NCI-H1930 (cell line): ENCODE measurements at regions not wholly inside any gene's neighbourhood (a gene's known extent, or its start where the extent isn't known, plus 50 kb on each side); places are given as distances from the start of the nearest gene placed in this dataset.

Source experiments
- DNase-seq, 2 experiments: peaks; one replicate each; lab custom pipeline; 2025; lab: John Stamatoyannopoulos, UW

DNA sequence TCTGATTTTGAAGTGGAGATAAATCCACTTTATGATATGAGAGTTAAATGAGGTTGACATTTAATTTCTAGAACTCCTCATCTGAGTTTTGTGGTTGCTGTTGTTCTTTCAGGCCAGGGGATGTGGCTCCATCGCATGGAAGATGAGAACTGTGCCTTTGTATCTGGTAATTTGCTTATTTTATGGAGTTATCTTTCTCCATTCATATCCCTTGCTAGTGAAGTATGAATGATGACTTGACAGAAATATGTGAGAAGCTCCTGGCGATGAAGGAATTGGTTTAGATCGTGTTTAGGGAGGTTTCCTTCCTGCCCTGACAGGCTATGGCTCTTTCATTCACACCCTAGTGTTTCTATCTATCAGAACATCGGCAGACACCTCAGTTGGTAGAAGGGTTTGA is 393.7 kb downstream of the ETS1 start:
- no peak for DNase-seq

DNA sequence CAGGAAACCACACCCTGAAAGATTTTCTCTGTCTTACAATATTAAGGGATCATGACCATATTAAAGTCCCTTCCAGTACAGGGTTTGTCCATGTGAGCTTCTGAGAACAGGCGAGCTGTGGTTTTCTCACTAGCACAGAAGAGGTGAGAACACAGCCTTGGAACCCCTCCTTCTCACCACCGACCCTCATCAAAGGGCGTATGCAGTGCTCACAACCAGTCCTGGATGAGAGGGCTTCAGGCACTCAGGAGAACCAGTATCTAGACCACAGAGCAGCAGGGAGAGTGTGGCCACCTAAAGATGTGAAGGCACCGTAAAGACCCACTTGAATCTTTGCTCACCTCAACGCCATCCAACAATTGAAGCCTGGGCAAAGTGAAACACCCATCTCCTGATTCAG is 397.0 kb downstream of the ETS1 start:
- DNase-seq, result no peak

DNA sequence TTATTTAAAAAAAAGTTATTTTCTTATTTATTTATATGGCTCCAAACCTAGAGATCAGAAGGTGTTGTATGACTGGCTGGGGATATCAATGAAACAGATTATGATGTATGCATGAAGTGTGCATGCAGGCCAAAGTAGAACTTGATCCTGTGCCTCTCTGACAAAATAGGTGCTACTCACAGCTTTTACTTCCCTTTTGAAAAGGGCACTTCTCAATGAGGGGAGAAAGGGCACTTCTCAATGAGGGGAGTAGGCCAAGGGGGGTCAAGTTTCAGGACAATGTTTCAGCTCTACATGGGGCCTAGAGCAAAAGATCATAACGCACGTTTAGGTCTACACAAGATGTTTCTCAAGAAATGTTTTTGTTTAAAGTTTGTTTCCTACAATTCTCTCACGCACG is 397.5 kb downstream of the ETS1 start:
- no peak for DNase-seq

DNA sequence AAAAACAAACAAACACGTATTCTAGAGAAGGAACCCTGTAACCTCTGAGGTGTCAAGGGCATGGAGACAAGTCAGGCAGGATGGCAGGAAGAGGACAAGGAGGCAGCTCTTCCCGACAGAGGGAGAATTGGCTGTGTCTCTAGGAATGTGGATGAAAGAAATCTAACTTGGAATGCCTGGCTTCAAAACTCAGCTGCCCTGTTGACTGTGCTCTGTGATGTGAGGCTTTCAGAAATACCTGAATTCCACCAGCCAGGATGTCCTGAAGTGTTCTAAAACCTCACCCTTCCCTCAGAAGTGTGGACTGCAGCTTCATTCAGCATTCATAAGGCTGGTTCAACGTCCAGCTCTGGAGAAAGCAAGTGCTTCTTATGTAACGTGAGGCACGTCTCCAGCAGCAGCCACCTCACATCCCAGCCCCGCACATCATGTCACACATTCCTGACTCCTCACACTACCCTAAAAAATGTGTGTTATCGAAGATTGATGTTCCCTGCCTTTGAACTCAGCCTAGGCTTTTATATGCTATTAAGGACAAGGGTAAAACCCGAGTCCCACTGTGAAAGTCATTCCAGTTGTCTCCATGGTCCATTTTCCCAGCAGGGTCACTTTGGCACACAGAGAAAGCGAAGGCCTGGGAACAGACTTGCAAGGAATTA is 398.9 kb downstream of the ETS1 start:
- no peak for DNase-seq

DNA sequence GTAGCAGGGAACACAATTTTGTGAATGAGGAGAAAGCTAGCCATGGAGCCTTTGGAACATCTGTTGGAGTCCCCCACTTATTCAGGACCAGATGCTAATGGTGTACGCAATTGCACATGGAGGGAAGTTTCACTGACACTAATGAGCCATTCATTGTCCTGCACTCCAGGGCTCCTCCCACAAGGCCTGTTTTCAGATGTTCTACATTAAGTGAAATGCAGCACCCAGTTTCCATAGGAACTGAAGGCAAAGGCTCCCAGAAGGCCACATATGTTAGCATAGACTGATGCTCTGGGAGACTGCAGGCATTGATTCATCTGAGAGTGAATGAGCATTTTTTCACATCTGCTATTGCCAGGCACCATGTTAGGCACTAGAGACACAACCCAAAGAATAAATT is 399.5 kb downstream of the ETS1 start:
- DNase-seq, result no peak

DNA sequence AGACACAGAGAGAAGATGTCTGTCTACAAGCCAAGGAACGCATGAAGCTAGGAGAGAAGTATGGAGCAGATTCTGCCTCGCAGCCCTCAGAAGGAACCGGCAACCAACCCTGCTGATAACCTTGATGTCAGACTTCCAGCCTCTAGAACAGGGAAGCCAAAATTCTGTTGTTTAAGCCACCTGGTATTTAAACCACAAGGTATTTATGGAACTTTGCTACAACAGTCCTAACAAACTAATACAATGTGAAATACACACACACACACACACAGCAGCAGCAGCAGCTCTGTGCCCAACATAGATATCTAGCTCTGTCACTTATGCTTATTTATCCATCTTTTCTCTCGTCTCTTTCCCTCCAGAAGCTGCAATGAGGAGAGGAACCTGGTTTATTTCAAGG is 400.0 kb downstream of the ETS1 start:
- no peak for DNase-seq

DNA sequence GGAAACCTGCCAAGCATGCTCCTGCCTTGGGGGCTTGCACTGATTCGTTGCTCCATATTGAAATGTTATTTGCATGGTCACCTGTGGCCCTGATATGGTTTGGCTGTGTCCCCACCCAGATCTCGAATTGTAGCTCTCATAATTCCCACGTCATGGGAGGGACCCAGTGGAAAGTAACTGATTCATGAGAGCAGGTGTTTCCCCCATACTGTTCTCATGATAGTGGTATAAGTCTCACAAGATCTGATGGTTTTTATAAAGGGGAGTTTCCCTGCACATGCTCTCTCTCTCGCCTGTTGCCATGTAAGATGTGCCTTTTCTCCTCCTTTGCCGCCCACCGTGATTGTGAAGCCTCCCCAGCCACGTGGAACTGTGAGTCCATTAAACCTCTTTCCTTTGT is 402.4 kb downstream of the ETS1 start:
- no peak for DNase-seq

DNA sequence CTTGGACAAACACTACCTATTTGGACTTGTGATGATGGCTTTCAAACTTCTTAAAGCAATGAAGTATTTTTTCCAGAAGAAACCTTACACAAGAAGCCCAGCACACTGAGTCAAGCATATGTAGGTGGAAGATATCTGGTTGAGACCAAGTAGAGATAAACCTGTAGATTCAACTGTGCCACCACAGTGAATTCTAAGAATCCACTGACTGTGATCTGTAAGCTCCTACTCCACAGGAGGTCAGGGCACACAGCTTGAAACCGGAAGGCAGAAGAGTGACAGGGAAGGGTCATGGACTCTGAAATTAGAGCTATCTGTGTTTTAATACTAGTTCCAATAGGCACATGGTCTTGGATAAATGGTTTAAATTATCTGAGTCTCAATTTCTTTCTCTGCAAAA is 404.5 kb downstream of the ETS1 start:
- no peak for DNase-seq

DNA sequence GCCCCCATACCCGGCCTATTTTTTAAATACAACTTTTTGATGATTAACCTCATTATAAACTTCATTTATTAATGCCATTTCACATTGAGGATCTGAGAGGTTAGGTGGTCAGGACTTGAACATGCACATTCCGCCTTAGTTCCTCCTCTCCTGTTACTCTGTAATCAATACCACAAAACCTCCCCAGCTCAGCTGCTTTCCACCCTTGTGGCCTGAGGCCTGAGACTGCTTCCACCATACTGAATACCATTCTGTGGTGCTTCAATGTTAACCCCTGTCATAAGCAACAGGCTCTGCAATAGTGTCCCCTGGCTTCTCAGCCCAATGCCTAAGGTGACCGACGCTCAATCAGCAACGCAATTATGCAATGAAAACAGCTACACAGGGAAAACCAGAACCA is 405.4 kb downstream of the ETS1 start:
- no peak for DNase-seq

DNA sequence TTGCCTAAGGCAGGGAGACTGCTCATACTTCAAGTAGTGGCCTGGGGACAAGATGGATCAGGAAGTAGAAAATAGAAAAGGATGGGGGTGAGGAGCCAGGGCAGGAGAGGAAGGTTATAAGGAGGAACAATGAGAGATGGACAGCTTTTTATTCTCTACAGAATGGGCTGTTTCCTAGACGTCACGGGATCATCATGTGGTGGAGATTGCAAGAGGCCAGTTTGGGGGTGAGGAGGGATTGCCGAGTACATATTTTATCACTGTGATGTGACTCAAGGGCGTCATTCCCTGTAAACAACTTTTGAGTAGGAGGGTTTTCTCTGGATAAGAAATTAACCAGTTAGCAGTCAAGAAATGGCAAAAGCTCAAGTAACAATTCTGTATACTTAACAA is 406.3 kb downstream of the ETS1 start:
- DNase-seq, result no peak

DNA sequence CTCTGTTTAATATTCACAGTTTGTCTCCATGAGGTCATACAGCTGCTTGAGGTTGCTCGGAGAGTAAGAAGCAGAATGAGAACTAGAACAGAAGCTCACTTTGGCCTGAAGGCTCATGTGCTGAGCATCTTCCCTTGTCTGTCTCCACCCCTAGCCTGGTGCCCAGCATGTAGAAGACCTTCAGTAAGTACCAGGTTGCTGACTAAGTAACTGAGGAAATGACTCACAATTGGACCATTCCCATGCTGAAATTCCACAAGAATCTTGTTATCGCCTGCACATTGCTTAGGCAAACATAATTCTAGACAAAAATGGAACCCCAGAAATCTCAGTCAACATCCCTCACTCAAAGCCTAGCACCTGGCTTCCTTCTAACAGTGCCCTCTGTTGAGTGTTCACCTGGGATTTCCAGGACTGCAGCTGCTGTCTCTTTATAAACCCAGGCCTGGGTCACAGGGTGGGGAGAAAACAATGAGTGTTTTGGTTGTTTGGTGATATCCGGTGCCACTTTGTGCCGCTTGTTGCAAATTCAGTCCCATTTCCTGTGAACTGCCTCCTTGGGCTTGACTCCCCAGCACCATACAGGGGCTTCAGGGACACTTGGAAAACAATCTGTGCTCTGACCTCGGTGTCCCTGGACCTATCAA is 406.8 kb downstream of the ETS1 start:
- no peak for DNase-seq

DNA sequence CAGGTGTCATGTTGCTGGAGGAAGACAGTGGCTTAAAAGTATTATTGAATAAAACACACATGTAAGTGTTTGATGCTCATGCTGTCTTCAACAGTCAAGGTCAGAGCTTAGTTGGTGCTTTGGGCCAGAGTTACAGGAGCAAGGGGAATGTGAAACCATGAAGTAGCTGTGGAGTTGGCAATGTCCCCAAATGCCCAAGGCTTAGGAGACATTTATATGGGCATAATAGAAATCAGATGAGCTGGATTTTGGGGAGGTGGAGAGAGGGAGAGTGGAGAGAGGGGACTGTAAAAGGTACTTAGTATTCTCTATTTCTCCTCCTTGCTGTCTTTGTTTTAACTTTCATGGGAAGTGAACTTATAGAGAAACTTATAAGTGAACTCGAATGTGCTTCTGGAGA is 407.8 kb downstream of the ETS1 start:
- DNase-seq, result no peak

DNA sequence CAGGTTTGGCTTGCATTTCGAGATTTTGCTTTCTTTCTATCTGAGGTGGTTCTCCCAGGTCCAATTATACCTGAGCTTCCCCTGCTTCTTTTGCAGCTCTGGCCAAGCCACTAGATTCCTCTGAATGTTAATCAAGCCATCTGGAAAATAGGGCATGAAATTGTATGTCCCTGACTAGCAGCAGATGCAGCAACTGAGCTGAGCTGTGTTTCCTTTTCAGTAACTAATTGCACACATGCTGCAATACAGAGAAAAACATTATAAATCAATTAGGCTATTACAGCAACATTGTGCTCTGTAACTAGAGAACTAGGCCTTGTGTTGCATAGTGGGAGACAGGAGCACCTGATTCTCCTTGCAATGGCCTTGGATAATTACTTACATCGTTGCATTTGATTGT is 408.3 kb downstream of the ETS1 start:
- DNase-seq, result peak; percentile 42 to 63

DNA sequence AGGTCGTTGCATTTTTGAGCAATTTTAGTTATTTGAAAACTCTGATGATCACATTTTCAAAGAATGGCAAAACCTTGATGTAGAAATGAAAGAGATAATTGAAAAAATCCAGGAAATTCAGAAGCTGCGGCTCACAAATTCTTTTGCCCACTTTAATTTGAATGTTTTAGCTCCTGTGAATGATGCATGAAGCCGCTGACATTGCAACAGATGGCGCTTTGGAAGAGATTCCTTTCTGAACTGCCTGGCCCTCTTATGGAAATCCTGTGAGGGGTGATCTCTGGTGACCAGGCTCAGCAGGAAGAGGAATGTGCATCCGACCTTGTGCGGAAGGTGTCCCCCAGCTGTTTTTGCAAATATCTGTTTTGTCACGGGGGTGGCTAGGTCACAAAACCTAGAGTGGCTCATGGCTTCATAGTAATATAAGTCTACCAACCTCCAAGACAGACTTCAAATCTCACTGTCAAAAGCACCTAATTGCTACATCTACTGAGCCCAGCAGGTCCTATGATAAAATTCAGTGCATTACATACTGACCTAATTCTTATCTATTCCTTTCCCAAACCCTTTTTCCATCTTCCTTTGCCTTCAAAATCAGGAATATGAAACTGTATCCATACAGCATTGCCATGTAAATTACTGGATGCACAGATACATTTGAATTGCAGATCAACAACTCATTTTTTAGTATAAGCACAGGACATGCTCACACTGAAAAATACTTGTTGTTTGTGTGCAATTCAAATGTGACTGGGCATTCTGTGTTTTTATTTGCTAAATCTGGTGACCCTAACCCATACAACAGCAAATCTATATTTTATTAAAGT is 412.7 kb downstream of the ETS1 start:
- no peak for DNase-seq

DNA sequence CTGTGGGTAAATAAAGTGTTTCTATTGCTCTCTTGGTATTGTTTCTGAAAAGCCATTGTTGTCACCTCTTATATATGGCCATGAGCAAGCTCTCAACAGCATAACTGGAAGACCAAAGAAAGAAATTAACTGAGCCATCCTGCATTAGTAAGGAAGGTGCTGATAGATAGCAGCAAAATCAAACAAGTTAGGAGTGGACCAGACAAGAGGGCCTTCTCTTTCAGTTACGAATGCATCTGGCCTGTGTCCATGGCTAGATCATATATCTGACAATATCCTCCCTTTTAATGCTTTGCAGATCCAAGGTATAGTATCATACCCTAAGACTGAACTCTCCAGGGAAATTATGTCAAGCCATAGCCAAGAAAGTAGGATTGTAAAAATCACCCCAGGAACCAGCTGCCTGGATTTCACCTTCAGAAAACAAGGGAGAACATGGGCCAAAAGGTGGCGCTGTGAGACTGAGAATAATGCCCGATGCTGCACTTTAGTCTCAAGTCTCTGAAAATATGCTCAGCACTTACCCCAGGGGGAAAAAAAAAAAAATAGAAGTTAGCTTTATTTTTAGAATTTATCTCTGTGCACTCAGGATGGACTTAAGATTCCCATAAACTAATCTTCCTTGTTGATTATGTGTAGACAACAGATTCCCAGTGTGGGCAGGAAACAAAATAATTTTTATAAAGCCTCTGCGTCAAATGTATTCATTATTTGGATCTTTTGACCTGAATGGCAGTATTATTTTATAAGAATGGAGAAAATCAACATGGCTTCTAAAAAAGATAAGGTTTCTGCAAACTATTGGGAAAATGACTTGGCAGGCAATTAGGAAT is 415.1 kb downstream of the ETS1 start:
- peak; percentile 5 to 62 for DNase-seq

DNA sequence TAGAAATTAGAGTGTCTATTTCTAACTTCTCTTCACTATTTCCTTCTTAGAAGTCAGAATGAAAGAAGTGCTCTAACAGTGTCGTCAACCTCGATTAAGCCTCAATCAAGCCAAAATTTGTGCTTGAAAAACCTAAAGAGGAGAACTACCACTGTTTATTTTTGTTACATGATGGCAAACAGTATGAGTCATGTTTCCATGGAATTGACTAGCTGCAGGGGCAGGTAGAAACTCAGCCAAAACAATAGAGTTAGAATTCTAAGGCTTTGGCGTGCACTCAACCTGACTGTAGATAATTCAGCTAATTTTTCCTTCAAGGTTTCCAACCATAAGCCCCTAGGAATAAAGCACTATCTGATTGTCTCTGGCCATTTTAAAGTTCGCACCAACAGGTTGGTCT is 415.9 kb downstream of the ETS1 start:
- no peak for DNase-seq

DNA sequence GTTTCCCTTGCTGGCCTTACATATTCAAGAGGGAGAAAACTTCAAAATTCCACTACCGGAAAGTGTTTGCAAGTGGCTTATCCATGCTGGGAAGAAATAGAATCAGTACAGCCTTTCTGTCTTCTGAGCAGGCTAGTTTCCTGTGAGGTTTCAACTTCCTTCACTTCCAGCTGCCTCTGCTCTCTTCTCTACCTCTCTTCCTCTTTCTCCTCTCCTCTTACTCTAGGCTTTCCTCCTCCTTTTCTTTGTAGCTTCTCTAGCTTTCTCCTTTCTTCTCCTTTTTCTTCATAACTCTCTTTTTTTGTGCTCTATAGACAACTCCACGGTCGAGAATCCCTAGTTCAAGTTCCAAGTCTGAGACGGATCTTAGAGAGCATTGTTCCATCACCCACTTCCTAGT is 421.8 kb downstream of the ETS1 start:
- no peak for DNase-seq

DNA sequence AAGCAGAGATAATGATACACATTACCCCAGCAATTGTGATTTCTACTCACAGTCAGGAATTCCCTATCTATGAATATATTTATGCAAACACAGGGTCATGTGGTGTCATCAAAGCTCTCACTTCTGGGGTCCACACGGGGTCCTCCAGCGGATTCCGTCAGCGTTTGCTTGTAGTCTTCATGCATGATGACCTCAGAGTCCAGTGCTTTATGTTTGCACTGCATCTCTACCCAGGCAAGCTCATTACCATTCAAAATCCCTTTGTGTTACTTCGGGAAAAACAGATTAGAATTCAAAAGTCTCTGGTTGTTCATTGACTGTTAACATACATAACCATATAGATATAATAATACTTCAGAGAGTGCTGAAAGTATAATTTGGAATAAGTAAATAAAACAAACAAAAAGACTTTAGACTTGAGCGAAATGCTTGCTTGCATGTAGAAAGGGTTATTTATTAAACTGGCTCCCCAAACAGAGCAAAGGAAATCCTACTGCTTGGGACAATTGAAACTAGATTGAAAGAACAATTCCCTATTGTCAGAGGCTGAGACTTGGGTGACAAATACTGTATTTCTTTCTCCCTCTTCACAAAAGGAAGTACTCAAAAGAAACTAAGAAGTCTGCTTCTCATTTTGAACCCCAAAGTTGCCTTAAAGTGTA is 423.1 kb downstream of the ETS1 start:
- DNase-seq, result no peak

DNA sequence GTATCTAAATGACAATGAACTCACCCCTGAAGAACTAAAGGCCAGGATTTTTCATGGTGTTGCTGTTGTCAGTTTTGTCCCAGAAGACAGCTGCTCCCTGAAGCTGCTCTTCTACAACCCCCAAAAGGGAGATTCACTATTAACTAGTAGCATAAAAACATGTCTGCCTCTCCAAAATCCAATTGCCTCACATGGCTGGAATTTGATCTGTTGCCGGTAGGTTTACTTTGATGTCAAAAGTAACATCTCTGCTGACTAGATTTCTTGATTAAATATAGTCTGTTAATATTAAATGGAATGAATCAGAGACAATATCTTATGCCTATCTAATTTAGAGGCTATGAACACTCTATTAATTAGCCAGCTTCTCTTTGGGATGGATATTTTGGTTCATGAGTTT is 425.4 kb downstream of the ETS1 start:
- DNase-seq, result no peak

DNA sequence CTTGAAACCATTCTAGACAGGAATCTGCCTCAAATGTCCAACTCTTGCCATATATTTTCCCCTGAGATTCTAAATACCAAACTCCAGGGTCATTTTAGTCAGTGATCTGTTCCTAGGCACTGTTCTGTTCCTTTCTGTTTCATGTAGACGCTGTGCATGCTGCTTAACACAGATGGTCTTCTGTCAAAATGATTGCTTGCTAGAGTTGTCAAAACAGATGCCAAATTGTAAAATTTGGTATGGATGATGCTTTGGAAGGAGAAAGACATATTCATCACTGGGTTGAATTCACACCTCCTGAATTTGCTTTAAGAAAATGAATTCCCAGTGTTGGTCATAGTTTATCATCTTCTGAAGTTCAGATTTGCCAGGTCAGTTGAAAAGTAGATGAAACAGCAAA is 425.9 kb downstream of the ETS1 start:
- no peak for DNase-seq

DNA sequence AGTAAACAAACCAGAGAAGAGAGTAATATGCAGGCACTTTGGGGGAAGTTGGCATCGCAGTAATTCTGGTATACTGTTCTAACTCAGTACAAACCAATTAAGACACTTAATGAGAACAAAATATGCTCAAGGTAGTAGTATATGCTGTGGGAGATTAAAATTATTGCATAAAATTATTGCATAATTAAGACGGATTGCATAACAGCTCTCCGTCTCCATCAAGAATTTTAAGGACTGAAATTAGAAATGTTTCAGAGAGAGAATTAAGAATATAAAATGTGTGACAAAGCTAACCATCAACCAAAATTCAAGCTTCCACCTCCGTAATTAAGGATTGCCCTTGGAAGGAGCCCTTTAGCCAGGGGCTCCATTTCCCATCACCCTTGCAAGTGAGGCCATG is 428.5 kb downstream of the ETS1 start:
- no peak for DNase-seq
